HG03108 (cell line): ENCODE measurements at regions not wholly inside any gene's neighbourhood (a gene's known extent, or its start where the extent isn't known, plus 50 kb on each side); places are given as distances from the start of the nearest gene placed in this dataset.

Experiments
- ATAC-seq: cut with Tn5 transposase; IDR thresholded peaks from one replicate; pipeline ENCODE4 v1.9.1; 2021; ENCODE audit warnings: moderate library complexity; ENCODE audit not compliant: unreplicated experiment

DNA sequence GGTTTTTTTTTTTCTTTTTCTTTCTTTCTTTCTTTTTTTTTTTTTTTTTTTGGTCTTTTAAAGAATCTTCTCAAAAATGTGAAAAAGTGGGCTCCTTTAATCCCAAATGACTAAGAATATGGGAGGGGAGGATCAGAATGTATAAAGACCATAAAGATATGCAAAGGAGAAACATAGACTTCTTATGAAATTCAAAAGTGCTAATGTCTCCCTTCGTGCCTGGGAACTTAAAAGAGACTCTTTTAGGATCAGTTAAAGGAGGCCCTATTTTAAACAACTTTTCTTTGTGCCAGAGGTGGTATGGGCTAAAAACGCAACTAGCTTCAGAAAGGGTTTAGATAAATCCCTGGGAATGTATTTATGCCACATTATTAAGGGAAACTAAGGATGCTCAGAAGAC lies 54.2 kb upstream of the KAZN start:
- no peak for ATAC-seq

DNA sequence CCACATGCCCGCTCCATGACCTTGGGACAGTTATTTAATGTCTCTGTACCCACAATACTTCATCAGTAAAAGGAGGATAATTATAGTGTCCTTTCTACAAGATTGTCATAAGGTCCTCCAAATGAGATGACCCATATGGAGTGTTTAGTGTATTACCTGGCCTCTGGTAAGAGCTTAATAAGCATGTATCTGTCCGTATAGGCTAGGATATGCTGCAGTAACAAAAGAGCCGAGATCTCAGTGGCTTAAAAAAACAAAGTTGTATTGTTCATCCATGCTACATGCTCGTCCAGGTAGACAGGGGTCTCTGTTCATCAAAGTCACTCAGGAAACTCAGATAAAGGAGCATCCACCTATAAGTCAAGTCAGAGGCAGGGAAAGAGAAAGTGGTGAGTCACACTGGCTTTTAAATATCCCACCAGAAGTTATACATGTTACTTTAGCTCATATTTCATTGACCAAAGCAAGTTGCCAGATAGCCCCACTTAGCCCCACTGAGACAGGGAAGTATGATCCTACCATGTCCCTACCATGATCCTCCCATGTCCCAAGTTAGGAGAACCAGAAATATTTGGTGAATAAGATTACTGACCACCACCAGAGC lies 53.0 kb upstream of the KAZN start:
- no peak for ATAC-seq

DNA sequence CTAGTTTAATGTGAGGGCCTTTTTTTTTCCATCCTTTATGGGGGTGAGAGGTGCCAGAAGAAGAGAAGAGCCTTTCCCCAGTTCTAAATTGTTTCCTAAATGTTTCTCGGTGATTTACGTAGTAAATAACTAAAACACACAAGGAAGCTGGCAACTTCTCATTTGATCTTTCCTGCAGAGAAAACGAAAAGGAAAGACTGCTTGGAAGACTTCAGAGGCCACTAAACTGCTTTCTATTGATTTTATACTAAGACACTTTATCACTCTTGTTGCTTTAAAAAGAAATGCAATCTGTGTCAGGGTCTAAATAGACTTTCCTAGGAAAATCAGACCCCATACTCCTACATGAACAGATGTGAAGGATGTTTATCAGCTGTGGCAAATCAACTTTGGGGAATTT lies 52.1 kb upstream of the KAZN start:
- ATAC-seq: no peak
